CD14-positive monocyte (primary cell): ENCODE measurements at regions not wholly inside any gene's neighbourhood (a gene's known extent, or its start where the extent isn't known, plus 50 kb on each side); places are given as distances from the start of the nearest gene placed in this dataset.

ENCODE experiments used
- DNase-seq, 3 donors: peaks; one replicate each; pipeline ENCODE4 v3.0.0-alpha.2; 2011 to 2022
- H2AFZ ChIP-seq: 2 replicates; pipeline ENCODE4 v1.6.0; 2012; ENCODE audit warnings: mild to moderate bottlenecking, low read depth, low read length, inconsistent platforms; ENCODE audit not compliant: insufficient read depth, poor library complexity, severe bottlenecking
- H3K27ac ChIP-seq, 2 donors: 1 replicate in 1 of 2; 2 replicates in 1 of 2; pipeline ENCODE4 v1.5.1; 2012 to 2013; ENCODE audit warnings: low read length in 2 of 2, control low read depth in 1 of 2, inconsistent platforms in 1 of 2, low read depth in 1 of 2, mild to moderate bottlenecking in 1 of 2
- H3K27me3 ChIP-seq, 2 donors: one replicate each; pipeline versions ENCODE4 v1.6.0 to v1.6.1; 2011 to 2013; ENCODE audit warnings: low read length in 2 of 2; ENCODE audit not compliant: control insufficient read depth in 2 of 2, insufficient read depth in 2 of 2
- H3K36me3 ChIP-seq, 2 donors: replicated peaks in 1 of 2; 1 replicate in 1 of 2; 2 replicates in 1 of 2; pipeline versions ENCODE4 v1.5.1 to v1.6.1; 2012 to 2013; ENCODE audit warnings: low read length in 2 of 2, control low read depth in 1 of 2, inconsistent platforms in 1 of 2, mild to moderate bottlenecking in 1 of 2; ENCODE audit not compliant: insufficient read depth in 2 of 2, control insufficient read depth in 1 of 2
- H3K4me1 ChIP-seq, 2 donors: 1 replicate in 1 of 2; 2 replicates in 1 of 2; pipeline versions ENCODE4 v1.5.1 to v1.6.1; 2012 to 2013; ENCODE audit warnings: low read length in 2 of 2, control low read depth in 1 of 2, inconsistent platforms in 1 of 2, mild to moderate bottlenecking in 1 of 2, moderate library complexity in 1 of 2; ENCODE audit not compliant: insufficient read depth in 2 of 2, control insufficient read depth in 1 of 2
- H3K4me2 ChIP-seq: replicated peaks from 2 replicates; pipeline ENCODE3; 2012; ENCODE audit warnings: low read length, moderate library complexity, mild to moderate bottlenecking; ENCODE audit not compliant: poor library complexity, severe bottlenecking; ENCODE audit errors: extremely low read depth
- H3K4me3 ChIP-seq, 3 experiments: fragments of 200-600 bp in 1 of 3; sonication (generic) in 1 of 3; replicated peaks in 1 of 3; 1 replicate in 2 of 3; 2 replicates in 1 of 3; pipeline ENCODE4 v1.5.1; 2011 to 2013; ENCODE audit warnings: low read length in 3 of 3, mild to moderate bottlenecking in 3 of 3, control low read depth in 2 of 3, low read depth in 2 of 3, inconsistent platforms in 1 of 3, moderate library complexity in 1 of 3
- H3K79me2 ChIP-seq: 2 replicates; pipeline ENCODE4 v1.6.0; 2012; ENCODE audit warnings: mild to moderate bottlenecking, control low read depth, inconsistent platforms, low read length, moderate library complexity; ENCODE audit not compliant: insufficient read depth
- H3K9ac ChIP-seq: 2 replicates; pipeline ENCODE4 v1.6.0; 2017; ENCODE audit warnings: low read length, mild to moderate bottlenecking; ENCODE audit not compliant: insufficient read depth, poor library complexity, severe bottlenecking
- H3K9me3 ChIP-seq, 2 donors: replicated peaks in 1 of 2; 1 replicate in 1 of 2; 2 replicates in 1 of 2; pipeline versions ENCODE4 v1.5.1 to v1.6.1; 2012 to 2013; ENCODE audit warnings: low read length in 2 of 2, control low read depth in 1 of 2; ENCODE audit not compliant: control insufficient read depth in 1 of 2, insufficient read depth in 1 of 2
- H4K20me1 ChIP-seq: 2 replicates; pipeline ENCODE4 v1.6.0; 2012; ENCODE audit warnings: mild to moderate bottlenecking, low read length, control low read depth, moderate library complexity; ENCODE audit not compliant: insufficient read depth
- H3K27ac Mint-ChIP-seq, 7 donors: one replicate each; pipeline ENCODE4 v1.8.0; 2020; ENCODE audit warnings: mild to moderate bottlenecking in 7 of 7, mixed read lengths in 7 of 7, moderate library complexity in 6 of 7, inconsistent platforms in 2 of 7
- H3K27me3 Mint-ChIP-seq, 3 donors: one replicate each; pipeline ENCODE4 v1.8.0; 2021 to 2022; ENCODE audit warnings: low read depth in 3 of 3, mild to moderate bottlenecking in 3 of 3, mixed read lengths in 3 of 3, moderate library complexity in 3 of 3, inconsistent platforms in 1 of 3
- H3K36me3 Mint-ChIP-seq, 2 donors: one replicate each; pipeline ENCODE4 v1.8.0; 2020; ENCODE audit warnings: mixed read lengths in 2 of 2, inconsistent platforms in 1 of 2, mild to moderate bottlenecking in 1 of 2
- H3K4me1 Mint-ChIP-seq: one replicate; pipeline ENCODE4 v1.8.0; 2020; ENCODE audit warnings: mild to moderate bottlenecking, mixed read lengths
- H3K4me3 Mint-ChIP-seq, 2 donors: one replicate each; pipeline ENCODE4 v1.8.0; 2020; ENCODE audit warnings: mild to moderate bottlenecking in 2 of 2, mixed read lengths in 2 of 2, moderate library complexity in 1 of 2
- H3K9me3 Mint-ChIP-seq, 7 donors: one replicate each; pipeline ENCODE4 v1.8.0; 2020 to 2022; ENCODE audit warnings: mixed read lengths in 7 of 7, mild to moderate bottlenecking in 6 of 7, moderate library complexity in 6 of 7, inconsistent platforms in 2 of 7
- WGBS: methylation state at CpG from one replicate; pipeline ENCODE4 v1.1.5; 2013; ENCODE audit warnings: missing lambda C conversion rate; ENCODE audit not compliant: insufficient coverage; 5-methylcytosine and 5-hydroxymethylcytosine counted together
- intact Hi-C, 2 donors: fragments of 100-400 bp; cut with micrococcal nuclease; formaldehyde crosslinking; loops; one replicate each; pipeline versions ENCODE4 v1.15.0 to v1.15.1; 2023
- TF ChIP-seq, protein P1 (sequence below): fragments of 200-600 bp; IDR thresholded peaks from one replicate; pipeline ENCODE4 v1.8.0; 2022; ENCODE audit warnings: antibody characterized with exemption, mild to moderate bottlenecking

- no peaks in the 10 kb centered on the region for H3K36me3 ChIP-seq
- no peak for DNase-seq
- WGBS: 93% methylated on average over 8 of the region's 11 CpGs
- no peaks in the 10 kb centered on the region for H3K9me3 Mint-ChIP-seq
- H3K27me3 Mint-ChIP-seq: peaks cover 3 to 6% (median 4%) of the 10 kb centered on the region in 3 donors
- H3K79me2 ChIP-seq: no peaks in the 10 kb centered on the region
- no peak overlapping the region for H3K4me2 ChIP-seq
- no peaks in the 10 kb centered on the region for H3K27me3 ChIP-seq
- intact Hi-C loops: no loop called here
- no peaks in the 10 kb centered on the region for H3K9me3 ChIP-seq
- H2AFZ ChIP-seq: no peak overlapping the region
- H3K36me3 Mint-ChIP-seq: no peaks in the 10 kb centered on the region
- H3K4me1 Mint-ChIP-seq: no peaks in the 10 kb centered on the region
- no peaks in the 10 kb centered on the region for H3K4me1 ChIP-seq
- no peak overlapping the region for H3K4me3 Mint-ChIP-seq
- H3K9ac ChIP-seq: no peak overlapping the region
- H4K20me1 ChIP-seq: no peaks in the 10 kb centered on the region
- H3K27ac Mint-ChIP-seq: no peak overlapping the region
- TF ChIP-seq, protein P1, sequence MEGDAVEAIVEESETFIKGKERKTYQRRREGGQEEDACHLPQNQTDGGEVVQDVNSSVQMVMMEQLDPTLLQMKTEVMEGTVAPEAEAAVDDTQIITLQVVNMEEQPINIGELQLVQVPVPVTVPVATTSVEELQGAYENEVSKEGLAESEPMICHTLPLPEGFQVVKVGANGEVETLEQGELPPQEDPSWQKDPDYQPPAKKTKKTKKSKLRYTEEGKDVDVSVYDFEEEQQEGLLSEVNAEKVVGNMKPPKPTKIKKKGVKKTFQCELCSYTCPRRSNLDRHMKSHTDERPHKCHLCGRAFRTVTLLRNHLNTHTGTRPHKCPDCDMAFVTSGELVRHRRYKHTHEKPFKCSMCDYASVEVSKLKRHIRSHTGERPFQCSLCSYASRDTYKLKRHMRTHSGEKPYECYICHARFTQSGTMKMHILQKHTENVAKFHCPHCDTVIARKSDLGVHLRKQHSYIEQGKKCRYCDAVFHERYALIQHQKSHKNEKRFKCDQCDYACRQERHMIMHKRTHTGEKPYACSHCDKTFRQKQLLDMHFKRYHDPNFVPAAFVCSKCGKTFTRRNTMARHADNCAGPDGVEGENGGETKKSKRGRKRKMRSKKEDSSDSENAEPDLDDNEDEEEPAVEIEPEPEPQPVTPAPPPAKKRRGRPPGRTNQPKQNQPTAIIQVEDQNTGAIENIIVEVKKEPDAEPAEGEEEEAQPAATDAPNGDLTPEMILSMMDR: no peak
- H3K4me3 ChIP-seq: no peak overlapping the region
- no peak overlapping the region for H3K27ac ChIP-seq
These were observed 140.1 kb upstream of the UNC5B start for GRCh38 chr10:71072131-71072822.

GRCh38 chr10:71072823-71073210 lies 139.6 kb upstream of the UNC5B start:
- Histone ChIP-seq H3K36me3 (no peaks in the 10 kb centered on the region), H3K27ac (no peak overlapping the region), H4K20me1 (no peaks in the 10 kb centered on the region), H3K27me3 (no peaks in the 10 kb centered on the region), H3K4me3 (no peak overlapping the region), H3K9me3 (no peaks in the 10 kb centered on the region), H3K79me2 (no peaks in the 10 kb centered on the region), H3K9ac (no peak overlapping the region), H2AFZ (no peak overlapping the region), H3K4me1 (no peaks in the 10 kb centered on the region), H3K4me2 (no peak overlapping the region)
- Mint-ChIP-seq H3K4me3 (no peak overlapping the region), H3K36me3 (no peaks in the 10 kb centered on the region), H3K4me1 (no peaks in the 10 kb centered on the region), H3K9me3 (no peaks in the 10 kb centered on the region), H3K27ac (no peak overlapping the region), H3K27me3 (peaks cover 4 to 6% (median 4%) of the 10 kb centered on the region in 3 donors)
- DNase-seq: no peak
- intact Hi-C loops: no loop called here
- 75% methylated on average over 1 of the region's 5 CpGs for WGBS
- TF ChIP-seq, protein P1: no peak
